ENCODE measurements at regions not wholly inside any gene's neighbourhood (a gene's known extent, or its start where the extent isn't known, plus 50 kb on each side); places are given as distances from the start of the nearest gene placed in this dataset.

GRCh38 chr10:60574388-60574787 is 184.7 kb upstream of the ANK3 start:
- TF ChIP-seq CTCF (IDR thresholded peaks at IDR 0.05): no peak

GRCh38 chr10:60573336-60573735 is 183.7 kb upstream of the ANK3 start:
- TF ChIP-seq CTCF (IDR thresholded peaks at IDR 0.05): no peak

GRCh38 chr10:60572511-60573194 is 183.0 kb upstream of the ANK3 start:
- TF ChIP-seq CTCF (IDR thresholded peaks at IDR 0.05): no peak

GRCh38 chr10:60570896-60571295 is 181.2 kb upstream of the ANK3 start:
- no peak for TF ChIP-seq CTCF (IDR thresholded peaks at IDR 0.05)

GRCh38 chr10:60570272-60570865 is 180.7 kb upstream of the ANK3 start:
- TF ChIP-seq CTCF (IDR thresholded peaks at IDR 0.05): no peak

- TF ChIP-seq CTCF (IDR thresholded peaks at IDR 0.05): no peak
Observed at GRCh38 chr10:60569681-60570080, 180.0 kb upstream of the ANK3 start.

- no peak for TF ChIP-seq CTCF (IDR thresholded peaks at IDR 0.05)
Observed at GRCh38 chr10:60566096-60566495, 176.4 kb upstream of the ANK3 start.

All from LNCAP (cell line).